ENCODE measurements at regions not wholly inside any gene's neighbourhood (a gene's known extent, or its start where the extent isn't known, plus 50 kb on each side); places are given as distances from the start of the nearest gene placed in this dataset.

GRCh38 chr6:144673807-144674206, 388.7 kb downstream of the UTRN start:
- TF ChIP-seq CTCF (IDR thresholded peaks at IDR 0.05; ENCODE audit: low read length) (no peak), EZH2phosphoT487 (IDR thresholded peaks at IDR 0.05; ENCODE audit: low read length) (no peak)
